ENCODE measurements at regions not wholly inside any gene's neighbourhood (a gene's known extent, or its start where the extent isn't known, plus 50 kb on each side); places are given as distances from the start of the nearest gene placed in this dataset.
A peak's percentile ranks its signal among the peaks of the same experiment; 100 is the strongest.

DNA sequence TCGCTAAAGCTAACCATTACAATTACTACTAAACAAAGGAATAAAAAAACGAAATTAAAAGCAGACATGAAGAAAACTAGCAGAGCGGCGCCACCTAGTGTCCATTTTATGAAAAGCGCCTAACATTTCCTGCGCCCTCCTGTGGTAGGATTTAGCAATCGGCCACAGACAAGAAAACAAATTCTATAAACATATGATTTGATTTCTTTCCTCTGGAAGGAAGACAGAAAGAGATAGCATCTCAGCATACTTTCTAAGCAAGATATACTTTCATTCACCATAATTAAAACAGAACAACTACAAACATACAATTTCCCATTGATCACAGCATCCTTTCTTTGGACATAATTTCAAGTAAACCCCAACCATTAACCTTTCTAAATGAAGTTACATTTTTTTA is 337.7 kb upstream of the NPVF start:
- no peaks in the 10 kb centered on the region for H3K9me3 Mint-ChIP-seq (ENCODE audit: unreplicated experiment)
- no peak overlapping the region for H3K4me3 Mint-ChIP-seq (ENCODE audit: unreplicated experiment)
- peak; percentile 63 for DNase-seq (ENCODE audit: low spot score)
- no peak overlapping the region for H3K27ac Mint-ChIP-seq (ENCODE audit: unreplicated experiment)
- no peaks in the 10 kb centered on the region for H3K36me3 Mint-ChIP-seq (ENCODE audit: low read depth, unreplicated experiment)
- H3K4me1 Mint-ChIP-seq (ENCODE audit: unreplicated experiment) = peaks cover 16% of the 10 kb centered on the region
- H3K27me3 Mint-ChIP-seq (ENCODE audit: unreplicated experiment) = peaks cover 2% of the 10 kb centered on the region
- TF ChIP-seq, protein P1, sequence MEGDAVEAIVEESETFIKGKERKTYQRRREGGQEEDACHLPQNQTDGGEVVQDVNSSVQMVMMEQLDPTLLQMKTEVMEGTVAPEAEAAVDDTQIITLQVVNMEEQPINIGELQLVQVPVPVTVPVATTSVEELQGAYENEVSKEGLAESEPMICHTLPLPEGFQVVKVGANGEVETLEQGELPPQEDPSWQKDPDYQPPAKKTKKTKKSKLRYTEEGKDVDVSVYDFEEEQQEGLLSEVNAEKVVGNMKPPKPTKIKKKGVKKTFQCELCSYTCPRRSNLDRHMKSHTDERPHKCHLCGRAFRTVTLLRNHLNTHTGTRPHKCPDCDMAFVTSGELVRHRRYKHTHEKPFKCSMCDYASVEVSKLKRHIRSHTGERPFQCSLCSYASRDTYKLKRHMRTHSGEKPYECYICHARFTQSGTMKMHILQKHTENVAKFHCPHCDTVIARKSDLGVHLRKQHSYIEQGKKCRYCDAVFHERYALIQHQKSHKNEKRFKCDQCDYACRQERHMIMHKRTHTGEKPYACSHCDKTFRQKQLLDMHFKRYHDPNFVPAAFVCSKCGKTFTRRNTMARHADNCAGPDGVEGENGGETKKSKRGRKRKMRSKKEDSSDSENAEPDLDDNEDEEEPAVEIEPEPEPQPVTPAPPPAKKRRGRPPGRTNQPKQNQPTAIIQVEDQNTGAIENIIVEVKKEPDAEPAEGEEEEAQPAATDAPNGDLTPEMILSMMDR (IDR thresholded peaks at IDR 0.05; ENCODE audit: unreplicated experiment) = peak; percentile 100

DNA sequence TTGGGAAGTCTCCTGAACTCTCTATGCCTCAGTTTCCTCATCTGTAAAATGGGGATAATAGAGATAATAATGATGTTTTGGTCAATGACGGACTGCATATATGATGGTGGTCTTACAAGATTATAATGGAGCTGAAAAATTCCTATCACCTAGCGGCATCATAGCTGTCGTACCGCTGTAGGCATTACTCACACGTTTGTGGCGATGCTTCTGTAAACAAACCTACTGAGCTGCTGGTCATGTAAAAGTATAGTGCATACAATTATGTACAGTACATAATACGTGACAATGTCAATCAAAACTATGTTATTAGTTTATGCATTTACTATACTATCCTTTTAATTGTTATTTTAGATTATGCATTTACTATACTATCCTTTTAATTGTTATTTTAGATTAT is 339.1 kb upstream of the NPVF start:
- peaks cover 8% of the 10 kb centered on the region for H3K4me1 Mint-ChIP-seq (ENCODE audit: unreplicated experiment)
- TF ChIP-seq, protein P1 (IDR thresholded peaks at IDR 0.05; ENCODE audit: unreplicated experiment) = no peak
- H3K36me3 Mint-ChIP-seq (ENCODE audit: low read depth, unreplicated experiment) = no peaks in the 10 kb centered on the region
- H3K27ac Mint-ChIP-seq (ENCODE audit: unreplicated experiment) = no peak overlapping the region
- H3K4me3 Mint-ChIP-seq (ENCODE audit: unreplicated experiment) = no peak overlapping the region
- DNase-seq (ENCODE audit: low spot score) = no peak
- no peaks in the 10 kb centered on the region for H3K9me3 Mint-ChIP-seq (ENCODE audit: unreplicated experiment)
- peaks cover 2% of the 10 kb centered on the region for H3K27me3 Mint-ChIP-seq (ENCODE audit: unreplicated experiment)

DNA sequence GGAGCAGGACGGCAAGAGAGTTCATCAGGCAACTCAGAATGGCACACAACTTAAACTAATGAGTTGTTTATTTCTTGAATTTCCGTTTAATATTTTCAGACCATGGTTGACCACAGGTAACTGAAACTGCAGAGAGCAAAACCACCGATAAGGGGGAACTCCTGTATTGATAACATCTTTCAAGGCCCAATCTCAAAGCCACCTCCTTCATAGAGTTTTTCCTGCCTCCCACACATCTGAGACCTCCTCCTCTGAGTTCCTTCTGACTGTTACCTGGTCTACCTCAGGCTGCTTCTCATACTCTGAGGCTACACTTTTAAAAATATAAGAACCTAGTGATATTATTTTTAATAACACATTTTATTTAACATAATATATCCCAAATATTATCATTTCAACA is 341.5 kb upstream of the NPVF start:
- DNase-seq (ENCODE audit: low spot score) = no peak
- Mint-ChIP-seq H3K9me3 (ENCODE audit: unreplicated experiment) (no peaks in the 10 kb centered on the region), H3K27ac (ENCODE audit: unreplicated experiment) (no peak overlapping the region), H3K4me3 (ENCODE audit: unreplicated experiment) (no peak overlapping the region), H3K36me3 (ENCODE audit: low read depth, unreplicated experiment) (no peaks in the 10 kb centered on the region), H3K4me1 (ENCODE audit: unreplicated experiment) (peaks cover 3% of the 10 kb centered on the region), H3K27me3 (ENCODE audit: unreplicated experiment) (no peaks in the 10 kb centered on the region)
- TF ChIP-seq, protein P1 (IDR thresholded peaks at IDR 0.05; ENCODE audit: unreplicated experiment) = no peak

DNA sequence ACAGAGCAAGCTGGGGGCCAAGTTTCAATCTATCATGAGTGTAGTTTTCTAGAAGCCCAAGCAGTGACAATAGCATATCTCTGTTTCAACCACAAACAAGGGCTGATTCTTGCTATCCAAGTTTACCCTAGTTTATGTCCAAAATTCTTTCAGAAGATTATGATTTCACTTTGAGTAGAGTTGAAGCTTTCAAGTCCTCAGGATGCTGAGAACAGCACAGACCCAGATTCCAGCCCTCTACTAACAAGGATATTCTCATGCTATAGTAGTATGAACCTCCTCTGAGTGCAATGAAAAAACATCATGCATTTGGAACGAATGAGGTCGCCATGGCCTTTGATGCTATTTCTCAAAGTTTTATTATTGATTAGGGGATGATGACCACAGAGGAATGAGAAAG is 344.1 kb upstream of the NPVF start:
- no peaks in the 10 kb centered on the region for H3K36me3 Mint-ChIP-seq (ENCODE audit: low read depth, unreplicated experiment)
- no peak overlapping the region for H3K4me3 Mint-ChIP-seq (ENCODE audit: unreplicated experiment)
- peaks cover 2% of the 10 kb centered on the region for H3K27me3 Mint-ChIP-seq (ENCODE audit: unreplicated experiment)
- TF ChIP-seq, protein P1 (IDR thresholded peaks at IDR 0.05; ENCODE audit: unreplicated experiment) = no peak
- no peak for DNase-seq (ENCODE audit: low spot score)
- H3K9me3 Mint-ChIP-seq (ENCODE audit: unreplicated experiment) = no peaks in the 10 kb centered on the region
- no peaks in the 10 kb centered on the region for H3K4me1 Mint-ChIP-seq (ENCODE audit: unreplicated experiment)
- no peak overlapping the region for H3K27ac Mint-ChIP-seq (ENCODE audit: unreplicated experiment)

DNA sequence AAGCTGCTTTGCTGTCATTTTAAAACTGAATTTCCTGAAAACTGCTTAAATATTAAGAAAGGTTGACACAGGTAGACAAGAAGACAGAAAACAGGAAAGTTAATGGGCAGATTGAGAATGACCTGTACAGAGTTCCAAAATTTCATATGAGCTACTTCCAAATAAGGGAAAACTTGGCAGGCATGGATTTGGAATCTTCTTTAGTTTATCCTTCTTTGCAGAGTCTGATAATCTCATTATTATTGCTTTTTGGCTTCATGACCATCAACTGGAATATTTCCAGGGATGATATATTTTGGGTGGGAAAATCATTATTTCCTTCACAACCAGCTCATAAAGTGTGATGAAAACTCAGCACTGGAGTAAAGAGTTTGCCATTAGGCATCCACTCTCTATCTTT is 346.5 kb upstream of the NPVF start:
- Mint-ChIP-seq H3K9me3 (ENCODE audit: unreplicated experiment) (no peaks in the 10 kb centered on the region), H3K27ac (ENCODE audit: unreplicated experiment) (no peak overlapping the region), H3K27me3 (ENCODE audit: unreplicated experiment) (peaks cover 3% of the 10 kb centered on the region), H3K4me1 (ENCODE audit: unreplicated experiment) (no peaks in the 10 kb centered on the region), H3K4me3 (ENCODE audit: unreplicated experiment) (no peak overlapping the region), H3K36me3 (ENCODE audit: low read depth, unreplicated experiment) (no peaks in the 10 kb centered on the region)
- TF ChIP-seq, protein P1 (IDR thresholded peaks at IDR 0.05; ENCODE audit: unreplicated experiment) = no peak
- no peak for DNase-seq (ENCODE audit: low spot score)
